Esophagus squamous epithelium (tissue), 5 donors: ENCODE measurements at regions not wholly inside any gene's neighbourhood (a gene's known extent, or its start where the extent isn't known, plus 50 kb on each side); places are given as distances from the start of the nearest gene placed in this dataset.

Source experiments
- DNase-seq: peaks from one replicate; lab custom pipeline; 2025; lab: John Stamatoyannopoulos, UW
- H3K27ac ChIP-seq, 4 donors: fragments of 200-600 bp; sonication (generic); one replicate each; pipeline ENCODE4 v1.5.1; 2016 to 2019; ENCODE audit warnings: mild to moderate bottlenecking in 1 of 4
- H3K27me3 ChIP-seq, 4 donors: fragments of 200-600 bp; sonication (generic); 1 replicate in 3 of 4; 2 replicates in 1 of 4; pipeline versions ENCODE4 v1.5.1 to v1.6.0; 2017 to 2021; ENCODE audit warnings: antibody characterized with exemption in 1 of 4
- H3K36me3 ChIP-seq, 3 donors: fragments of 200-600 bp; sonication (generic); one replicate each; pipeline ENCODE4 v1.5.1; 2016 to 2019
- H3K4me1 ChIP-seq, 3 donors: fragments of 200-600 bp; sonication (generic); one replicate each; pipeline ENCODE4 v1.5.1; 2017 to 2019
- H3K4me3 ChIP-seq, 4 donors: fragments of 200-600 bp; sonication (generic); 1 replicate in 3 of 4; 2 replicates in 1 of 4; pipeline ENCODE4 v1.5.1; 2016 to 2019; ENCODE audit warnings: mild to moderate bottlenecking in 2 of 4, moderate library complexity in 1 of 4
- H3K9me3 ChIP-seq, 3 donors: fragments of 200-600 bp; sonication (generic); one replicate each; pipeline ENCODE4 v1.5.1; 2016 to 2019
- CTCF ChIP-seq, 6 experiments: fragments of 450-650 bp in 4 of 6; fragments of 200-600 bp in 2 of 6; sonication (generic) in 2 of 6; IDR thresholded peaks; one replicate each; pipeline ENCODE4 v1.5.1; 2016 to 2019; ENCODE audit warnings: antibody characterized with exemption in 6 of 6, mild to moderate bottlenecking in 4 of 6, moderate library complexity in 4 of 6
- POLR2A ChIP-seq, 4 donors: fragments of 450-650 bp; IDR thresholded peaks; one replicate each; pipeline ENCODE4 v1.6.1; 2017; ENCODE audit warnings: antibody characterized with exemption in 4 of 4, mild to moderate bottlenecking in 4 of 4, moderate library complexity in 3 of 4
- WGBS, 2 donors: methylation state at CpG; one replicate each; pipeline ENCODE4 v1.1.5; 2018; 5-methylcytosine and 5-hydroxymethylcytosine counted together
- intact Hi-C: fragments of 100-400 bp; cut with DNase I; formaldehyde crosslinking; loops from one replicate; pipeline ENCODE4 v1.15.0; 2022
- donor health status: DM: yes; HTN: yes; CAD: no.

GRCh38 chr4:184284742-184285141 lies 67.1 kb upstream of the ENPP6 start:
- H3K27ac ChIP-seq, result no peak overlapping the region
- intact Hi-C loops, result loop anchor here (10.0 kb wide), 1 partner anchor 190 kb away; the partner anchor contains the start of gene IRF2
- TF ChIP-seq CTCF (IDR thresholded peaks at IDR 0.05), result no peak
- TF ChIP-seq POLR2A (IDR thresholded peaks at IDR 0.05), result no peak
- 75 to 76% methylated on average over 2 of the region's 2 CpGs for WGBS, 2 donors
- no peaks in the 10 kb centered on the region for H3K9me3 ChIP-seq
- H3K4me3 ChIP-seq, result no peak overlapping the region
- DNase-seq, result no peak
- H3K27me3 ChIP-seq, result no peaks in the 10 kb centered on the region
- H3K36me3 ChIP-seq, result no peaks in the 10 kb centered on the region
- peaks cover 31 to 66% (median 41%) of the 10 kb centered on the region in 3 donors for H3K4me1 ChIP-seq

GRCh38 chr4:184284336-184284690 lies 66.6 kb upstream of the ENPP6 start:
- H3K4me1 ChIP-seq, result peaks cover 31 to 62% (median 41%) of the 10 kb centered on the region in 3 donors
- no peaks in the 10 kb centered on the region for H3K27me3 ChIP-seq
- no peaks in the 10 kb centered on the region for H3K36me3 ChIP-seq
- intact Hi-C loops, result loop anchor here (10.0 kb wide), 1 partner anchor 190 kb away; the partner anchor contains the start of gene IRF2
- peak overlapping the region in 2 of 4 donors; percentile 77 to 80 for H3K27ac ChIP-seq
- no peak for TF ChIP-seq POLR2A (IDR thresholded peaks at IDR 0.05)
- TF ChIP-seq CTCF (IDR thresholded peaks at IDR 0.05), result no peak
- H3K9me3 ChIP-seq, result no peaks in the 10 kb centered on the region
- DNase-seq, result no peak
- peak overlapping the region in 2 of 4 donors; percentile 27 to 41 for H3K4me3 ChIP-seq
- 82 to 84% methylated on average over 3 to 4 of the region's 8 CpGs for WGBS, 2 donors

- WGBS, 2 donors, result 77 to 82% methylated on average over 12 to 17 of the region's 28 CpGs
- Histone ChIP-seq H3K4me3 (peak overlapping the region in 2 of 4 donors; percentile 27 to 41), H3K27ac (peak overlapping the region in 2 of 4 donors; percentile 77 to 80), H3K27me3 (no peaks in the 10 kb centered on the region), H3K36me3 (no peaks in the 10 kb centered on the region), H3K4me1 (peaks cover 31 to 57% (median 37%) of the 10 kb centered on the region in 3 donors), H3K9me3 (no peaks in the 10 kb centered on the region)
- DNase-seq, result no peak
- TF ChIP-seq CTCF (IDR thresholded peaks at IDR 0.05) (no peak), POLR2A (IDR thresholded peaks at IDR 0.05) (no peak)
- intact Hi-C loops, result loop anchor here (10.0 kb wide), 1 partner anchor 191 kb away; the partner anchor contains the start of gene IRF2
Observed at GRCh38 chr4:184283659-184284335, 66.1 kb upstream of the ENPP6 start.

- WGBS, 2 donors, result 55 to 79% methylated on average over 9 of the region's 9 CpGs
- no peak for DNase-seq
- H3K36me3 ChIP-seq, result no peaks in the 10 kb centered on the region
- peaks cover 30 to 50% (median 31%) of the 10 kb centered on the region in 3 donors for H3K4me1 ChIP-seq
- H3K27ac ChIP-seq, result peak overlapping the region; percentile 40 to 80 (median 56)
- H3K27me3 ChIP-seq, result no peaks in the 10 kb centered on the region
- intact Hi-C loops, result loop anchor here (10.0 kb wide), 1 partner anchor 192 kb away; the partner anchor contains the start of gene IRF2
- H3K4me3 ChIP-seq, result no peak overlapping the region
- H3K9me3 ChIP-seq, result no peaks in the 10 kb centered on the region
- no peak for TF ChIP-seq CTCF (IDR thresholded peaks at IDR 0.05)
- no peak for TF ChIP-seq POLR2A (IDR thresholded peaks at IDR 0.05)
Observed at GRCh38 chr4:184282895-184283654, 65.4 kb upstream of the ENPP6 start.
